ENCODE measurements at regions not wholly inside any gene's neighbourhood (a gene's known extent, or its start where the extent isn't known, plus 50 kb on each side); places are given as distances from the start of the nearest gene placed in this dataset.

DNA sequence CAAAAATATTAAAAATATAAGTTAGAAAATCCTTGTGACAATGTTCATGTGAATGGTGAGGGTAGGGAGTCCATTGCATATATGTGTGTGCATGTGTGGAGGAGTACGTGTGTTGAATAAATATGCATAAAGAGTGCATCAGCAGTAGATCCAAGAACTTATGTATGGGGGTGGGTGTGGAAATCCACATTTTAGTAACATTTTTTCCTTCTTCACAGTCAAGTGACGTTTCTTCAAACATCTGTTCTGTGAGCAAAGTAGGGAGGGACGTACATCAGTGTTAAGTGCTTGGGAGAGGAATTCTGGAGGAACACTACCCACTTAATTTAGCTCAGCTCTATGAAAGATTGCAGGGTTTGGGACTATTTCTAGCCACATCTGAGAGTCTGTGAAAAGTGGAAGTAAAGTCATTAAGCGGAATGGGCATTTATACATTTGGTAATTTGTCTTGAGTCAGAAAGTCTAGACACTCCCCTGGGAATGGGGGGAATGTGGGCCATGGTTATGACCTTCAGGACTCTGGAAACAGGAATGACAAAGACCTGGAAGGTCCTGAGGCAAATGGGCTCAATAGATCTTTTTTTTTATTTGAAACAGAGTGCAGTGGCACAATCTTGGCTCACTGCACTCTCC, 156.4 kb upstream of the PLXNC1 start (continued):
- TF ChIP-seq ZNF318 (IDR thresholded peaks at IDR 0.05; ENCODE audit: borderline replicate concordance in 1 of 2, low read depth in 1 of 2) (no peak), BDP1 (IDR thresholded peaks at IDR 0.05; ENCODE audit: insufficient read depth, insufficient read length) (no peak)
- TF ChIP-seq, protein P1, sequence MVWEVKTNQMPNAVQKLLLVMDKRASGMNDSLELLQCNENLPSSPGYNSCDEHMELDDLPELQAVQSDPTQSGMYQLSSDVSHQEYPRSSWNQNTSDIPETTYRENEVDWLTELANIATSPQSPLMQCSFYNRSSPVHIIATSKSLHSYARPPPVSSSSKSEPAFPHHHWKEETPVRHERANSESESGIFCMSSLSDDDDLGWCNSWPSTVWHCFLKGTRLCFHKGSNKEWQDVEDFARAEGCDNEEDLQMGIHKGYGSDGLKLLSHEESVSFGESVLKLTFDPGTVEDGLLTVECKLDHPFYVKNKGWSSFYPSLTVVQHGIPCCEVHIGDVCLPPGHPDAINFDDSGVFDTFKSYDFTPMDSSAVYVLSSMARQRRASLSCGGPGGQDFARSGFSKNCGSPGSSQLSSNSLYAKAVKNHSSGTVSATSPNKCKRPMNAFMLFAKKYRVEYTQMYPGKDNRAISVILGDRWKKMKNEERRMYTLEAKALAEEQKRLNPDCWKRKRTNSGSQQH (CRISPR knock-in tag; IDR thresholded peaks at IDR 0.05): no peak

Measured in K562 (cell line).